T-helper 2 cell treated with Interferon-gamma antibody and Interleukin-4, amounts not matched to agents 100 ng/mL and 5 ng/mL, for 36 hours (primary cell): ENCODE measurements at regions not wholly inside any gene's neighbourhood (a gene's known extent, or its start where the extent isn't known, plus 50 kb on each side); places are given as distances from the start of the nearest gene placed in this dataset.

Experiments used
- intact Hi-C: fragments of 100-400 bp; cut with micrococcal nuclease; formaldehyde crosslinking; loops from one replicate; pipeline ENCODE4 v1.15.1; 2023

- intact Hi-C loops = loop anchor here (5.0 to 10.0 kb wide), 2 partner anchors 92 to 1690 kb away; partner anchors contain the start of gene TMEM132B
These were observed 1392.4 kb upstream of the TMEM132C start for GRCh38 chr12:126874427-126875026.

DNA sequence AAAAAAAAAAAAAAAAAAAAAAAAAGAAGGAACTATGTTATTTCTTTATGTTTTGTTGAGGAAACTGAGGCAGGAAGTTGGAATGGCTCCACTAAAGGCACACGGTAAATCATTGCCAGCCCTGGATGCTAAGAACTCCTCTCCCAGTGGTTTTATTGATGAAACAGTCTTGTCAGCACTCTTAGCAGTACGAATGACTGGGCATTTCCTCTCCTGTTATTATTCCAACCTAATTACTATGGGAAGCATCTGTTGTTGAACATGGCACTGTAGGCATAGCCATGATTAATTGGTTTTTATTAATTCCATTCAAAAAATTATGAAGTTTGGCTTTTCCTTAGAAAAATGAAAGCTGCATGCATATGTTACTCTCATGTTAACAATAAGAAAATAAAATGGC, 1387.1 kb upstream of the TMEM132C start:
- intact Hi-C loops = loop anchor here (10.0 kb wide), 1 partner anchor 1695 kb away; the partner anchor contains the start of gene TMEM132B

DNA sequence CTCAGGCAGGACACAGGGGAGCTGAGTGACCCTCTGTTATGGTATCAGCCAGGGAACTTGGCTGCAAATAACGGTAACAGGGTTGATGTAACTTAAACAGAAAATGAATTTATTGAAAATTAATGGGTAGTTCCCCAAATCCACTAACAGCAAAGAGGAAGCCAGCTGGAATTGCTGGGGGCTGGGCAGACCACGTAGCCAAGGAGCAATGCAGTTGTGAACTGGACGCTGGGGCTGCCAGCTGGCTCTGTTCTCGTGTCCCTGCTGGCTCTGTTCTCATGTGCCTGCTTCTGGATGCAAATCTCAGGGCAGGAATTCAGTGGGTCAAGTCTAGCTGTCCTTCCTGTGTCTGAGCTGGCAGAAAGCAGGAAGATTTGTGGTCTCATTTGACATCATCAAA, 1383.3 kb upstream of the TMEM132C start:
- intact Hi-C loops = no loop called here

DNA sequence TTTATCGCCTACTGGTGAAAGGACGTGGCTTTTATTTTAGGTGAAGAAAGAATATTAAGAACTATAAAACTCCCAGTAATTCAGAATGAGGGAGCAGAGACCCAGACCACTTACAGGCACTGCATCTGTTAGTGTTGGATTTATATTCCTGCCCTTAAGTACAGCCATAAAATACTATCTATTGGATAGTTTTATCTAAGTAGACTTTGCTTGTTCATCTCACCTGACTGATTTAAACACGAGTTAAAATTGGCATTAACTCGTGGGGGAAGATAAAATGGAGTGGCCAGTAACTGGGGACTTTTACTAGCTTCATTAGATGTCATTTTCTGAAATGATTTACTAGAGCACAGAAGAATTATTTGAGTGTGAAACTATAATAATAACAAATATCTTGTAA, 1377.5 kb upstream of the TMEM132C start:
- intact Hi-C loops = no loop called here

- intact Hi-C loops = no loop called here
These were observed 1376.9 kb upstream of the TMEM132C start for GRCh38 chr12:126890097-126890496.

- intact Hi-C loops = no loop called here
These were observed 1375.2 kb upstream of the TMEM132C start for GRCh38 chr12:126891789-126892188.

DNA sequence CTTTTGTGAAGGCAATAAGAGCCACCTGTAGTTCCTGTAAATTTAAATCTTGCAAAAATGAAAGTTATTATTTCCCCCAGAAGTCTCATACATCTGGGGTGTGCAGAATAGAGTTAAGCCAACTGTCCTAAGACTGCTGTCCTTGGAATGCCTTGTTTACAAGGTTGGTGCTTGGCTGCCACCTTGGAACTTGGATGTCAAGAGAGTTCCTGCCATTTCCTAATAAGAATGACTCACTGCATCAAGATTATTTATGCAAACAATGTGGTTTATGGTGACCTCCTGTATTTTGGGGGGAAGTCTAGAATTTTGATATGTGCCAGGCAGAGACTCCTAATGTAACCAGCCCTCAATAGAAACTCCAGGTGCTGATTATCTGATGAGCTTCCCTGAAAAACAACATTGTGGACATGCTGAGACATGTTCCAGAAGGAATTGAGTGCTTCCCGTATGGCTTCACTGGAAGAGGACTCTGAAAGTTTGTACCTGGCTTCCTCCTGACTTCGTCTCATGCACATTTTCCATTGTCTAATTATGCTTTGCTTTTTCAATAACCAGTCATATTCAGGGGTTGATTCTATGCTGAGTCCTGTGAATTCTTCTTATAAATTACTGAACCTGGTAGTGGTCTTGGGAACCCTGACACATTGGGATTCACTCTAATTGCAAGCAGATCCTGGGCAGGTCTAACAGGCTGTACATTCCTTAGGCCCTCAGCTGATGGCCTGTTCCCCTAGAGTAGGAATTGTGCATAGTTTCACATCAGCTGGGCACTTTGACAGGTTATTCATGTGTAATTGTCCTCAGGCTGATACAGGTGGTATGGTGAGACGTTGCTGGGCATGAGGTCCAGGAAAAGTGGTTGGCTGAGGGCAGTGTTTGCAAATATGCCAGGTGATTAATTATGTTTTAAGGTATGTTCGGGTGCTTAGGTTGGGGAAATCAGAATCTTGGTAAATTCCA, 1370.7 kb upstream of the TMEM132C start:
- intact Hi-C loops = no loop called here

DNA sequence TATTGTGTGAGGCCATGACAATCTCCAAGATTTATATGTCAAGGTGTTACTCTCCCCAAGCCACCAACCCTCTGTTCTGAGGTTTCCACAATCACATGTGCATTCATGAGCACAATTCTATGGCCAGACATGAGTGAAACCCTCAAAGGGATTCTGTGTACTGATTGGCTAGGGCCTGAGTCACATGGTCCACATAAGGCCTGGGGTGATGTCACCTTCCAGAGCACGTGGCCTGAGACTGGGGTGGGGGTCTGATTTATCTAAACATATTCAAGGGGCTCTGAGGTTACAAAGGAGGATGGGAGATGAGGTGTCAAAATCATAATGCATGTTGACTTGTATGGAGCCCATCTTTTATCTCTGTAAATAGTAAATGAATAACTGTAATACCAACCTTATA, 1369.9 kb upstream of the TMEM132C start:
- intact Hi-C loops = no loop called here

DNA sequence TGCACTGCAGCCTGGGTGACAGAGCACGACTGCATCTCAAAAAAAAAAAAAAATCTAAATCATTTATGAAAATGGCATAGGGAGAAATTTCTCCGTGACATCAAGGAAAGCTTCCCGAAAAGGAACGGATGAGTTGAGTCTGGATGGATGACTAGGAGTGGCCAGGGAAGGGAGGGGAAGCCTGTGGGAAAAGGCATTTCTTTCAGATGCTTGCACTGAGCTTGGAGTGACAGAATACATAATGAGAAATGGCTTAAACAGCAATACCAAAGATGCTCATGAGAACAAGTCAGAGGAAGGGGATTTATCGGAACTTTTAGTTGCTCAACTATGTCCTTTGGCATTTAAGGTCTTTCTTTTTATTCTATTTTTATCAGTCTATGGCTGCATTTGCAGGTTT, 1369.2 kb upstream of the TMEM132C start:
- intact Hi-C loops = no loop called here

- intact Hi-C loops = no loop called here
These were observed 1368.4 kb upstream of the TMEM132C start for GRCh38 chr12:126898562-126898961.

DNA sequence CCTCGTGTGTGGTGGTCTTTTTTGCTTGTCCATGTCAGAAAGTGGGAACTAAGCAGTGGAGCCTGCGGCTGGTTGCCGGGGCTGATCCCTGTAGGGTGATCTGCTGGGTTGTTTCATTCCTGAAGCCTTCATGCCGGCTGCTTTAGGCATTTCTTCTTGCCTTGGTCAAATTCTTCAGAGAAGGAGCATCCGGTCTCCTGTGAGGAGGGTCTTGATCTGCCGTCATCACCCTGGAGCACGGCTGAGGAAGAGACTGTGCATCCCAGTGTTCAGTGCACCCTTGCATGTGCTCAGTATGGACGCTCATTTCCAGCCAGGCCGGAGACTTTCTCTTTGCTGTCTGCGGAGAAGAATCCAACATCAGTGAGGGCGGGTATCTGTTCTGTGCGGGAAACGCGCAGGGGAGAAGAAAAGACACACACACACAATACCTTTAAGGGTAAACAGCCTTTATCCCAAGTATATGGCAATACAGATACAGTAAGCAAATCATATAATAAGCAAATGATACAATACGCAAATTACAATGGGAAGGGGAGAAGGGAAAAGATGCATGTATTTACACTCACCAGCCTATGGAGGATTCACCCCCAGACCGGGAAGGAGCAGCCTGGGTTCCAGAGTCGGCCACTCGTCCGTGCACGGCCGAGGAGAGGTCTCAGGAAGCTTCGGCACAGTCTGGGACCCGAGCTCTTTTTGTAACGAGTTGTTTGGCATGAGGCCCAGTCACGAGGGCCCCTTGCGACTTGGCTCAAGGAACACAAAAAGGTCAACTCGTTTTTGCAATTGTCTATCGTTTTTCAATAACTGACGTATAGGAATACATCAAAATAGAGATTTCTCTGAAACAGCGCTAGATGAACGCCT, 1366.8 kb upstream of the TMEM132C start:
- intact Hi-C loops = no loop called here

DNA sequence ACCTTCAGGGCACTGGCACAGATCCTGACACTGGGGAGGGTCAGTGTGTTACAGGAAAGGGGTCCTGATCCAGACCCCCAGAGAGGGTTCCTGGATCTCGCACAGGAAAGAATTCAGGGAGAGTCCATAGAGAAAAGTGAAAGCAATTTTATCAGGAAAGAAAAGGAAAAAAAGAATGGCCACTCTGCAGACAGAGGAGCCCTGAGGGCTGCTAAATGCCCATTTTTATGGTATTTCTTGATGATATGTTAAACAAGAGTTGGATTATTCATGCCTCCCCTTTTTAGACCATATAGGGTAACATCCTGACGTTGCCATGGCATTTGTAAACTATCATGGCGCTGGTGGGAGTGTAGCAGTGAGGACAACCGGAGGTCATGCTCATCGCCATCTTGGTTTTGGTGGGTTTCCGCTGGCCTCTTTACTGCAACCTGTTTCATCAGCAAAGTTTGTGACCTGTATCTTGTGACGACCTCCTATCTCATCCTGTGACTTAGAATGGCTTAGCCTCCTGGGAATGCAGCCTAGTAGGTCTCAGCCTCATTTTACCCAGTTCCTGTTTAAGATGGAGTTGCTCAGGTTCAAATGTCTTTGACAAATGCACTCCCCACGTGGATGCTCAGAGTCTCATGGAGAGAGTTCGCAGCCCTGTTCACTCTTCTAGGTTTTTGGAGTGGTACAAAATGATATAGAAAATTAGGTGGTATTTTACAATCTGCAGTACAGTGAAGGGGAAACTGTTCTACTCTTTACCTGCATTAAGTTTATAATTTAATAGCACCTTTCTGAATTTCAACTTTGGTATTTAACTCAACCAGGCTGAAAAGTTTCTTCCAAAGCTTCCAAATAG, 1363.7 kb upstream of the TMEM132C start:
- intact Hi-C loops = no loop called here

DNA sequence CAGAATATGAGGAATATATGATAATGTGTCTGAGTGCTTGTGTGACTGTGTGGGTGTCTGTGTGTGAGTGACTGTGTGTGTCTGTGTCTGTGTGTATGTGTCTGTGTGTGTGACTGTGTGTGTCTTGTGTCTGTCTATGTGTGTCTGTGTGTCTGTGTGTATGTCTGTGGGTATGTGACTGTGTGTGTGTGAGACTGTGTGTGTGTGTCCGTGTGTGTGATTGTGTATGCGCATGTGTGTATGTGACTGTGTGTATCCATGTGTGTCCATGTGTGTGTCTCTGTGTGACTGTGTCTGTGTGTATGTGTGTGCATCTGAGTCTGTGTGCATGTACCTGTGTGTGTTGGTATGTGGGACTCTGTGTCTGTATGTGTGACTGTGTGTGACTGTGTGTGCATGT, 1361.2 kb upstream of the TMEM132C start:
- intact Hi-C loops = no loop called here

DNA sequence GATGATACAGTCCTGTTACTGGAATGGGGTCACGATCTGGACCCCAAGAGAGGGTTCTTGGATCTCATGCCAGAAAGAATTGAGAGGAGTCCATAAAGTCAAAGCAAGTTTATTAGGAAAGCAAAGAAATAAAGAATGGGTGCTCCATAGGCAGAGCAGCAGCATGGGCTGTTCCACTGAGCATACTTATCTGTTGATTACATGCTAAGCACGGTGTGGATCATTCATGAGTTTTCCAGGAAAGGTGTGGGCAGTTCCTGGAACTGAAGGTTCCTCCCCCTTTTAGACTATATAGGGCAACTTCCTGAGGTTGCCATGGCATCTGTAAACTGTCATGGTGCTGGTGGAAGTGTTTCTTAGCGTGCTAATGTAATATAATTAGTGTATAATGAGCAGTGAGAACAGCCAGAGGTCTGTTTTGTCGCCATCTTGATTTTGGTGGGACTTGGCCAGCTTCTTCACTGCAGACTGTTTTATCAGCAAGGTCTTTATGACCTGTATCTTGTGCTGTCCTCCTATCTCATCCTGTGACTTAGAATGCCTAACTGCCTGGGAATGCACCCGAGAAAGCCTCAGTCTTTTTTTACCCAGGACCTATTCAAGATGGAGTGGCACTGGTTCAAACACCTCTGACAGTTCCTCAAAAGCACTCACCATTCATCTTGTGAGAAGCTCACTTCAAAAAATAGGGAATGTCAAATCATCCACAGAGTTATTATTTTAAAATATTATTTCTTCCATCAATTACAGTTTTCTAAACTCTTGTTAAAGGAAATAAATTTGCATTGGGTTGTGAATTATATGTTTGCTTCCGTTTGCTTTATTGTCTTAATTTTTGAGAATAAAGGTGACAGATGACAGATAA, 1358.8 kb upstream of the TMEM132C start:
- intact Hi-C loops = no loop called here

DNA sequence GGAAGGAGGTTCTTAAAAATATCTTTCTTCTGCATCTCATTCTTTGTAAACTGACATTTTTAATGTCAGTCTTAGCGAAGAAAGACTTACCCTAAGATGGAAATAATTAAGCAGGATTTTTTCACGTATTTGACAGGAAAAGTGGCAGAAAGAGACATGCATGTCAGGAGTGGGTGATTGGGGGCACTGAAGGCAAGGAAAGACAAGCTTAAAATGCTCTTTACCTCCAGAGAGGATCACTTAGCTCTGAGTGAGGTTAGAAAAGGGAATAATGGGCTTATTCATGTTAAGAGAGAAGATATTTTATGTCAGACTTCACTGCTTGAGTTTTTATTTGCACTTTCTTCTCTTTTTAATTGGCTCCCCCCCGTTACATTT, 1358.2 kb upstream of the TMEM132C start:
- intact Hi-C loops = no loop called here

GRCh38 chr12:126910570-126910969, 1356.4 kb upstream of the TMEM132C start:
- intact Hi-C loops = no loop called here

DNA sequence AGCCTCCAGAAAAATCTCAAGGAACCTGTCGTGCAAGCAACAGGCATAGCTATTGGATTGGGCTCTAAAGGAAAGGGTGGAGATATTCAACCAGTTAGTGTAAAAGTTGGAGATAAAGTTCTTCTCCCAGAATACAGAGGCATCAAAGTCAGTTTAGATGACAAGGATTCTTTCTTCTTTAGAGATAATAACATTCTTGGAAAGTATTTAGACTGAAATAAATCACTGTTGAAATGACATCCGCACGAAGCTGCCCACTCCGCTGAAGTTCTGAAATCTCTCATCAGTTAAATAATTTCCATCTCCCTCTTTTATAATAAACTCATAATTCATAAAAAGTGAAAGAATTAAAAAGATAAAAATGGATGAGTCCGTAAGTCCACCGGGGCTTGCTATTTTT, 1354.9 kb upstream of the TMEM132C start:
- intact Hi-C loops = no loop called here

GRCh38 chr12:126914170-126914793, 1352.7 kb upstream of the TMEM132C start:
- intact Hi-C loops = no loop called here

DNA sequence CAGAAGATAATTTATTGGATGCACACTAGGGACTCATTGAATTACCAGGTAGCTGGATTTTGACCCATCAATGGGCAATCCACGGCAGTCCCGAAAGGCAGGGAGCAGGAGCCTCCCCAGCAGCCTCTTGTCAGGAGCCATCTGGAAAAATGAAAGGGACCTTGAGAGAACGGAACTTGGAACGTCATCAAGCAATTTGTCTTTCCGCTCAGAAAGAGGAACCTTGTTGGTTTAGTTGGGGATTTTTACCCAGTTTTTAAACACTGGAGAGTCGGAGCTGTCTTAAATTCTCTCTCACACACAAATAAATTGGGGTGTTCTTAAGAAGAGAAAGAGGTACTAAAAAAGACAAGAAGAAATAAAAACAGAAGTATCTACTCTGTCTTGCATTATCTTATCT, 1351.7 kb upstream of the TMEM132C start:
- intact Hi-C loops = no loop called here
